ENCODE measurements at regions not wholly inside any gene's neighbourhood (a gene's known extent, or its start where the extent isn't known, plus 50 kb on each side); places are given as distances from the start of the nearest gene placed in this dataset.

- Histone ChIP-seq H3K4me3 (no peak overlapping the region), H3K36me3 (no peaks in the 10 kb centered on the region), H3K4me1 (no peaks in the 10 kb centered on the region), H3K9me3 (no peaks in the 10 kb centered on the region), H3K27me3 (no peaks in the 10 kb centered on the region), H3K27ac (no peak overlapping the region)
- DNase-seq (no peak), ATAC-seq (no peak)
- intact Hi-C loops (cut with DNase I): no loop called here
- no peak for TF ChIP-seq CTCF (IDR thresholded peaks at IDR 0.05)
Observed at GRCh38 chr3:103653996-103654395, 1219.2 kb downstream of the ZPLD1 start.

DNA sequence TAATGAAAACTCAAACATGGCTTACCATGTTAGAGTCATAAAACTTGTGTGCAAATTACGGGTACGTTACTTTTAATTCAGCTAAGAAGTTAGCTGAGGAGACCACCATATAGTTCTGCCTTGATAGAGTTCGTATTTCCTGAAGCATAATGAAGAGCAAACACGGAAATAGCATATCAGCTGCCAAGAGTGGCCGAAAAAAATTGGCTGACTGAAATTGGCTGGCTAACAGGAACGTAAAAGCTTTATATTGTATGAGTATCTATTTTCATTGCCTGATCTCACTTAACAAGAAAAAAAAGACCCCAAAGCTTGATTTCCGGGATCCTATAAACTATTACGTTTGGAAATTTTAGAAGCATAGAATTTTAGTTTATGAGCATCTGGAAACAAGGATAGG lies 1222.9 kb downstream of the ZPLD1 start:
- intact Hi-C loops (cut with DNase I): no loop called here

DNA sequence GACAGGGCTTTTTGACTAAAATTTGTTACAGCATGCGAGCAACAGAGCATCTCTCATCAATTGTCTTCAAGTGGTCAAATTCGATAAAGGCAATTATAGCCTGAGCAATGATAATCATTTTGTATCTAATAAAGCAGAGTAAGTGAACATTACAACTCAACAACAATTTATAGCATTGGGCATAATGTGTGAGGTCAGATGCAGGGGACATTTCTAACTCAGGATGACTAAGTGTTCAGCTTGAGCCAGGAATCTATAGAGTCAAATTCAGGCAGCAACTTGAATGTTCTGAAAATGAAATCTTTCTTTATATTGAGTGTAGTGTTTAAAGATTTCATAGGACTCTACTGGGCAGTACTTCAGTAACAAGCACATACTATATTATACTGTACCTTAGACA lies 1226.0 kb downstream of the ZPLD1 start:
- Histone ChIP-seq H3K36me3 (no peaks in the 10 kb centered on the region), H3K27me3 (no peaks in the 10 kb centered on the region), H3K9me3 (peaks cover 0 to 4% of the 10 kb centered on the region in 2 donors), H3K4me1 (no peaks in the 10 kb centered on the region), H3K4me3 (no peak overlapping the region), H3K27ac (no peak overlapping the region)
- ATAC-seq (no peak), DNase-seq (no peak)
- TF ChIP-seq CTCF (IDR thresholded peaks at IDR 0.05): no peak
- intact Hi-C loops (cut with DNase I): no loop called here

More for the DNA sequence above, 1222.9 kb downstream of the ZPLD1 start:
- H3K27me3 ChIP-seq: no peaks in the 10 kb centered on the region
- ATAC-seq (no peak), DNase-seq (peak in 1 of 4 donors; percentile 18)
- no peaks in the 10 kb centered on the region for H3K36me3 ChIP-seq
- H3K27ac ChIP-seq: no peak overlapping the region
- H3K9me3 ChIP-seq: no peaks in the 10 kb centered on the region
- no peaks in the 10 kb centered on the region for H3K4me1 ChIP-seq
- no peak for TF ChIP-seq CTCF (IDR thresholded peaks at IDR 0.05)
- H3K4me3 ChIP-seq: no peak overlapping the region

- H3K4me3 ChIP-seq: no peak overlapping the region
- DNase-seq (no peak), ATAC-seq (no peak)
- peaks cover 0 to 4% of the 10 kb centered on the region in 2 donors for H3K9me3 ChIP-seq
- H3K27ac ChIP-seq: no peak overlapping the region
- no peak for TF ChIP-seq CTCF (IDR thresholded peaks at IDR 0.05)
- no peaks in the 10 kb centered on the region for H3K4me1 ChIP-seq
- intact Hi-C loops (cut with DNase I): no loop called here
- no peaks in the 10 kb centered on the region for H3K27me3 ChIP-seq
- no peaks in the 10 kb centered on the region for H3K36me3 ChIP-seq
Observed at GRCh38 chr3:103662591-103662990, 1227.8 kb downstream of the ZPLD1 start.

- DNase-seq (no peak), ATAC-seq (no peak)
- Histone ChIP-seq H3K4me1 (no peaks in the 10 kb centered on the region), H3K4me3 (no peak overlapping the region), H3K36me3 (no peaks in the 10 kb centered on the region), H3K27ac (no peak overlapping the region), H3K27me3 (no peaks in the 10 kb centered on the region), H3K9me3 (no peaks in the 10 kb centered on the region)
- no peak for TF ChIP-seq CTCF (IDR thresholded peaks at IDR 0.05)
- intact Hi-C loops (cut with DNase I): no loop called here
Observed at GRCh38 chr3:103672346-103672745, 1237.5 kb downstream of the ZPLD1 start.

All from left lung (tissue), 4 donors.